ENCODE measurements at regions not wholly inside any gene's neighbourhood (a gene's known extent, or its start where the extent isn't known, plus 50 kb on each side); places are given as distances from the start of the nearest gene placed in this dataset.

DNA sequence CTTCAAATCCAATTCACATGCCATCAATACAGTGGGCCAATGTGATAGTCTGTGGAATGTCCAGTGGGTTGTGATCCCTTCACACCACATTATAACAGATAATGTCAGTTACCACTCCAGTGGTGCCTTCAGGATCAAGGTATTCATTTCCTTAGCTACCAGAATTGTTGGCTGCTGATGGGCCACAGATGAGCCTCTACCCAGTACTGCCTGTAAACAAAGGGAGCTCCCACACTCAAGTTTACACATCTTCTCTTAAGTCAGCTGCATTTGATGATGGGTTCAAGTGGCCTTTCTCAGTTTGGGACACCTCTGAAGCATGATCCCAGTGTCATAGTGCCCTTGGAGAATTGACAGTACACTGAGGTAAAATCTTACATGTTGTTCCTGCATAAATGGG lies 477.0 kb upstream of the CD180 start:
- TF ChIP-seq, protein P1, sequence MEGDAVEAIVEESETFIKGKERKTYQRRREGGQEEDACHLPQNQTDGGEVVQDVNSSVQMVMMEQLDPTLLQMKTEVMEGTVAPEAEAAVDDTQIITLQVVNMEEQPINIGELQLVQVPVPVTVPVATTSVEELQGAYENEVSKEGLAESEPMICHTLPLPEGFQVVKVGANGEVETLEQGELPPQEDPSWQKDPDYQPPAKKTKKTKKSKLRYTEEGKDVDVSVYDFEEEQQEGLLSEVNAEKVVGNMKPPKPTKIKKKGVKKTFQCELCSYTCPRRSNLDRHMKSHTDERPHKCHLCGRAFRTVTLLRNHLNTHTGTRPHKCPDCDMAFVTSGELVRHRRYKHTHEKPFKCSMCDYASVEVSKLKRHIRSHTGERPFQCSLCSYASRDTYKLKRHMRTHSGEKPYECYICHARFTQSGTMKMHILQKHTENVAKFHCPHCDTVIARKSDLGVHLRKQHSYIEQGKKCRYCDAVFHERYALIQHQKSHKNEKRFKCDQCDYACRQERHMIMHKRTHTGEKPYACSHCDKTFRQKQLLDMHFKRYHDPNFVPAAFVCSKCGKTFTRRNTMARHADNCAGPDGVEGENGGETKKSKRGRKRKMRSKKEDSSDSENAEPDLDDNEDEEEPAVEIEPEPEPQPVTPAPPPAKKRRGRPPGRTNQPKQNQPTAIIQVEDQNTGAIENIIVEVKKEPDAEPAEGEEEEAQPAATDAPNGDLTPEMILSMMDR (IDR thresholded peaks at IDR 0.05; ENCODE audit: insufficient read depth, low read depth, low read length) = no peak
- DNase-seq (ENCODE audit: low read depth) = no peak
- H3K4me3 ChIP-seq (ENCODE audit: low read depth, low read length) = no peak overlapping the region

DNA sequence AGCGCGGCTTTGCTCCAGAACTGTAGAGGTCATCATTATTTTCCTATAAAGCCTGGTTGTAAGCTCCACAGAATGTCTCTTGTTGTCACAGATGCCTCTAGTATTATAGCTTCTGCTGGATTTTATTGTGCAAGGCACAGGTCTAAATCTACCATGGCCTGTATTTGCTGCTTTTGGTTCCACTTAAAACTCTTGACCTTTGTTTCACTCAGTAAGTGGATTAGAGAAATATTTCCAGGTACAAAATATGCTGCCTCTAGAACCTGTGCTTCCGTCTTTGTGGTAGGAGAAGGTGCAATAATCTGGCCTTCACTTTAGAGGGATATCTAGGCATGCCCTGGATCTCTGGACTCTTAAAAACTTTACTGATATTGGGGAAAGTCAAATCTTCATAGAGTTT lies 476.6 kb upstream of the CD180 start:
- no peak for DNase-seq (ENCODE audit: low read depth)
- H3K4me3 ChIP-seq (ENCODE audit: low read depth, low read length) = no peak overlapping the region
- TF ChIP-seq, protein P1 (IDR thresholded peaks at IDR 0.05; ENCODE audit: insufficient read depth, low read depth, low read length) = no peak

DNA sequence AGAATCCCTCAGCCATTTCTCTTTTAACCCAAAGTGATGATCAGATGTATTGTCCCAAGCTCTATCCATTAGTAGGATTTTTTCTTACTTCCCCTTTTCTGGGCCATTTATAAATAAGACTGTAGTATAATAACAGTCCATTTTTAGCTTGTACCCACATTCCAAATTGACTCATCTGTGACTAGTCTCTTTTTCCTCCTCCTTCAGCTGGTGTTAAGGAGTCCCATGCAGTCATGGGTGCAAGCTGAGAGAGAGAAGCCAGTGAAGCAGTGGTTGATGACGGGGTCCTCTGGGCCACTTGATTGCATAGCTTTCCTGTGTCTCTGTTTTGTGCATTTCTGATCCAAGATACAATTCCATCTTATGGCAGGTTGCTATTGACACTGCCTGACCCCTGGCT lies 476.0 kb upstream of the CD180 start:
- DNase-seq (ENCODE audit: low read depth) = no peak
- TF ChIP-seq, protein P1 (IDR thresholded peaks at IDR 0.05; ENCODE audit: insufficient read depth, low read depth, low read length) = no peak
- no peak overlapping the region for H3K4me3 ChIP-seq (ENCODE audit: low read depth, low read length)

DNA sequence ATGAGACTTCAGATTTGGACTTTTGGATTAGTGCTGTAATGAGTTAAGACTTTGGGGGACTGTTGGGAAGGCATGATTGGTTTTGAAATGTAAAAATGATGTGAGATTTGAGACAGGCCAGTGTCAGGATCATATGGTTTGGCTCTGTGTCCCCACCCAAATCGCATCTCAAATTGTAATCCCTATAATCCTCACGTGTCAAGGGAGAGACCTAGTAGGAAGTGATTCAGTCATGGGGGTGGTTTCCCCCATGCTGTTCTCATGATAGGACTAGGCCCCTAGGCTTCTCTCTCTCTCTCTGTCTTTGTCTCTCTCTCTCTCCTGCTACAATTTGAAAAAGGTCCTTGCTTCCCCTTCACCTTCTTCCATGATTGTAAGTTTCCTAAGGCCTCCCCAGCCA lies 473.3 kb upstream of the CD180 start:
- TF ChIP-seq, protein P1 (IDR thresholded peaks at IDR 0.05; ENCODE audit: insufficient read depth, low read depth, low read length) = no peak
- H3K4me3 ChIP-seq (ENCODE audit: low read depth, low read length) = no peak overlapping the region
- no peak for DNase-seq (ENCODE audit: low read depth)

DNA sequence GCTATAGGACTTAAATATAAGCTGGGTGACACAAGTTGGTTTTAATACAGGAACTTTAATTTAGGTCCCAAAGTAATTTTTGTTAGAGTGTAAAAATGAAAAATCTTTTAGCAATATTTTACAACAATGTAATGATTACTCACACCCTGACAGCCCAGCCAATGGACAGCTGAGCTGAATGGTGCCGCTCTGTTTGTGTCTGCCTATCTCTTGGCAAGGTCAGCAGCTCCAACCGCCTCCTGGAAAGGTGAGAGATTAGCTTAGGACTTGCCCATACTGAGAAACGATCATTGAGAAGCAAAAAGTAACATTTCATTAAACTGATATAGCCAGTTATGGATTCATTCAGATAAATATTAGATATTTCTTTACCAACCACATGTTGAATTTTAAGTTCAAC lies 463.6 kb upstream of the CD180 start:
- DNase-seq (ENCODE audit: low read depth) = no peak
- no peak overlapping the region for H3K4me3 ChIP-seq (ENCODE audit: low read depth, low read length)
- TF ChIP-seq, protein P1 (IDR thresholded peaks at IDR 0.05; ENCODE audit: insufficient read depth, low read depth, low read length) = no peak

DNA sequence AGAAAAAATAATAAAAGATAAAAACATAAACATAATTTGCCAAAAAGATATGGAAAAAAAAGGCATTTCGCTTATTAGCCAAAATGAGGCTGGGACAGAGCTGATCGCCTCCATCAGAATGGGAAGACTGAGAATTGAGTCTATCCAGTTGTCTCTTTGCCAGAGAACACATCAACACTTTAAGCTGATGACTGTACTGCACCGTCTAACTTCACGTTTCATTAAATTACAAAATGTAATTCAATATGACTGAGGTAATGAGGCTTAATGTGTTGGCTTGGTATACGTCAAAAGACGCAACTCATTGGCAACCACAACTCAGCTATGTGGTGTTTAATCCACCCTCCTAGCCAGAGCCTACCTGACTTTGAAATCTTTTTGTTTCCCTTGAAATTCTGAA lies 462.7 kb upstream of the CD180 start:
- TF ChIP-seq, protein P1 (IDR thresholded peaks at IDR 0.05; ENCODE audit: insufficient read depth, low read depth, low read length) = no peak
- DNase-seq (ENCODE audit: low read depth) = no peak
- H3K4me3 ChIP-seq (ENCODE audit: low read depth, low read length) = no peak overlapping the region

DNA sequence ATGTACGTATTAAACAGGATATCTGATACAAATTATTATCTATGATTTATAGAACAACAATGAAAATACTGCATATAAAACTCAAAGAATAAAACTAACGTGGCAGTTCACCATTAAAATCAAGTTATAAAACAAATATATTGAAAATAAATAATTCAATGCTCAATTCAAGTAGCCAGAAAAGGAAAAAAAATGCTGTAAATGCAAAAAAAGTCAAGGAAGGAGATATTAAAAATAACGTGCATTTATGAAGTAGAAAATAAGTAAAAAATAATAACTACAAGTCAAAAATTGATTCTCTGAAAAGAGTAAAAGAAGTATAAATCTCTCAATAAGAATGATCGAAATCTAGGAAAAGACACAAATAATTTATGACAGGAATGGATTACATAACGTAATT lies 460.5 kb upstream of the CD180 start:
- DNase-seq (ENCODE audit: low read depth) = no peak
- TF ChIP-seq, protein P1 (IDR thresholded peaks at IDR 0.05; ENCODE audit: insufficient read depth, low read depth, low read length) = no peak
- no peak overlapping the region for H3K4me3 ChIP-seq (ENCODE audit: low read depth, low read length)
